Stomach (tissue), 4 donors: ENCODE measurements at regions not wholly inside any gene's neighbourhood (a gene's known extent, or its start where the extent isn't known, plus 50 kb on each side); places are given as distances from the start of the nearest gene placed in this dataset.

Experiments
- EP300 ChIP-seq: sonication (generic); formaldehyde crosslinking; IDR thresholded peaks from one replicate; pipeline ENCODE4 v1.6.1; 2017; ENCODE audit warnings: antibody characterized with exemption
- POLR2A ChIP-seq, 4 donors: fragments of 450-650 bp; IDR thresholded peaks; one replicate each; pipeline ENCODE4 v1.6.1; 2016; ENCODE audit warnings: antibody characterized with exemption in 4 of 4, control low read depth in 2 of 4, mild to moderate bottlenecking in 1 of 4, moderate library complexity in 1 of 4
- POLR2AphosphoS5 ChIP-seq, 3 donors: sonication (generic); formaldehyde crosslinking; IDR thresholded peaks; one replicate each; pipeline ENCODE4 v1.6.1; 2016; ENCODE audit warnings: antibody characterized with exemption in 3 of 3
- TF ChIP-seq, protein P1 (sequence below), 7 experiments: fragments of 450-650 bp in 4 of 7; fragments of 200-600 bp in 3 of 7; sonication (generic) in 3 of 7; IDR thresholded peaks; one replicate each; pipeline ENCODE4 v1.5.1; 2016 to 2019; ENCODE audit warnings: antibody characterized with exemption in 7 of 7, control low read depth in 2 of 7, mild to moderate bottlenecking in 1 of 7

DNA sequence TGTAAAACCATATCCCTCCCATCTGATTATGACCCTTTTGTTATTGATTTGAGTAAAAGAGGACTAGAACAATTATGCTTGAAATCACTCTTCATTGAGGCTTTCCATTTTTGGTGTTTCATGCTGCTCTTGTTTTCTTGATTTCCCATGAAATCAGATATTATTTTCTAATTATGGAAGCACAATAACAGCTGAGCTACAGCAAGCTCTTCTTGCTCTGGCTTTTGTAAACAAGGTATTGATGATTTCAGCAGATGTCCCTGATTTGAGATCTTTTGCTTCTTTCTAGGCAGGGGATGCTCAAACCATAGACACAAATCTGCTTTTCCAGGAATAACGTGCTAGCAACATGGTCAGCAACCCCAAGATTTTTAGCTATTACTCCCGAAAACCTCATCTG lies 607.8 kb downstream of the NCAM2 start:
- TF ChIP-seq, protein P1, sequence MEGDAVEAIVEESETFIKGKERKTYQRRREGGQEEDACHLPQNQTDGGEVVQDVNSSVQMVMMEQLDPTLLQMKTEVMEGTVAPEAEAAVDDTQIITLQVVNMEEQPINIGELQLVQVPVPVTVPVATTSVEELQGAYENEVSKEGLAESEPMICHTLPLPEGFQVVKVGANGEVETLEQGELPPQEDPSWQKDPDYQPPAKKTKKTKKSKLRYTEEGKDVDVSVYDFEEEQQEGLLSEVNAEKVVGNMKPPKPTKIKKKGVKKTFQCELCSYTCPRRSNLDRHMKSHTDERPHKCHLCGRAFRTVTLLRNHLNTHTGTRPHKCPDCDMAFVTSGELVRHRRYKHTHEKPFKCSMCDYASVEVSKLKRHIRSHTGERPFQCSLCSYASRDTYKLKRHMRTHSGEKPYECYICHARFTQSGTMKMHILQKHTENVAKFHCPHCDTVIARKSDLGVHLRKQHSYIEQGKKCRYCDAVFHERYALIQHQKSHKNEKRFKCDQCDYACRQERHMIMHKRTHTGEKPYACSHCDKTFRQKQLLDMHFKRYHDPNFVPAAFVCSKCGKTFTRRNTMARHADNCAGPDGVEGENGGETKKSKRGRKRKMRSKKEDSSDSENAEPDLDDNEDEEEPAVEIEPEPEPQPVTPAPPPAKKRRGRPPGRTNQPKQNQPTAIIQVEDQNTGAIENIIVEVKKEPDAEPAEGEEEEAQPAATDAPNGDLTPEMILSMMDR (IDR thresholded peaks at IDR 0.05), result no peak
- TF ChIP-seq EP300 (no peak), POLR2A (IDR thresholded peaks at IDR 0.05) (no peak), POLR2AphosphoS5 (IDR thresholded peaks at IDR 0.05) (no peak)
